Fibroblast of lung (primary cell): ENCODE measurements at regions not wholly inside any gene's neighbourhood (a gene's known extent, or its start where the extent isn't known, plus 50 kb on each side); places are given as distances from the start of the nearest gene placed in this dataset.
"Not testable (repeated sequence)": the region's sequence is repeated elsewhere in the genome, so short reads cannot be mapped to it uniquely, and the experiment has no call there.

Experiments used
- DNase-seq, 2 donors: peaks; one replicate each; pipeline versions ENCODE4 v3.0.0 to v3.0.0-alpha.2; 2010; ENCODE audit warnings: low read depth in 2 of 2
- H2AFZ ChIP-seq: 2 replicates; pipeline ENCODE4 v1.5.1; 2012; ENCODE audit warnings: low read length, control low read depth, inconsistent platforms
- H3K27ac ChIP-seq: 2 replicates; pipeline ENCODE4 v1.5.1; 2011; ENCODE audit warnings: low read length, control low read depth; ENCODE audit not compliant: insufficient read depth
- H3K27me3 ChIP-seq: 2 replicates; pipeline ENCODE4 v1.5.1; 2011; ENCODE audit warnings: mild to moderate bottlenecking, low read length; ENCODE audit not compliant: control insufficient read depth, insufficient read depth
- H3K36me3 ChIP-seq: 2 replicates; pipeline ENCODE4 v1.5.1; 2011; ENCODE audit warnings: low read length; ENCODE audit not compliant: control insufficient read depth, insufficient read depth
- H3K4me1 ChIP-seq: 2 replicates; pipeline ENCODE4 v1.5.1; 2011; ENCODE audit warnings: low read length; ENCODE audit not compliant: control insufficient read depth, insufficient read depth; ENCODE audit errors: extremely low read depth
- H3K4me2 ChIP-seq: 2 replicates; pipeline ENCODE4 v1.5.1; 2011; ENCODE audit warnings: low read length, control low read depth; ENCODE audit not compliant: insufficient read depth; ENCODE audit errors: extremely low read depth
- H3K4me3 ChIP-seq, 4 experiments: fragments of 200-600 bp in 1 of 4; sonication (generic) in 1 of 4; replicated peaks in 1 of 4; 2 replicates each; pipeline ENCODE4 v1.5.1; 2011 to 2016; ENCODE audit warnings: low read length in 4 of 4, low read depth in 3 of 4, mild to moderate bottlenecking in 3 of 4, control low read depth in 2 of 4, inconsistent platforms in 1 of 4, mixed read lengths in 1 of 4; ENCODE audit not compliant: insufficient read depth in 1 of 4; ENCODE audit errors: control extremely low read depth in 1 of 4
- H3K79me2 ChIP-seq: 2 replicates; pipeline ENCODE4 v1.5.1; 2012; ENCODE audit warnings: mild to moderate bottlenecking, low read length, inconsistent platforms; ENCODE audit not compliant: control insufficient read depth, insufficient read depth
- H3K9ac ChIP-seq: 2 replicates; pipeline ENCODE4 v1.5.1; 2011; ENCODE audit warnings: mild to moderate bottlenecking, low read length, control low read depth; ENCODE audit not compliant: insufficient read depth
- H3K9me3 ChIP-seq: 2 replicates; pipeline ENCODE4 v1.5.1; 2012; ENCODE audit warnings: low read depth, low read length; ENCODE audit not compliant: control insufficient read depth, insufficient read depth
- H4K20me1 ChIP-seq: 2 replicates; pipeline ENCODE4 v1.5.1; 2011; ENCODE audit warnings: low read length; ENCODE audit not compliant: control insufficient read depth, insufficient read depth; ENCODE audit errors: extremely low read depth
- EZH2 ChIP-seq: IDR thresholded peaks from 2 replicates; pipeline ENCODE4 v1.5.1; 2012; ENCODE audit warnings: low read length, control low read depth, mild to moderate bottlenecking; ENCODE audit errors: missing control alignments
- TF ChIP-seq, protein P1 (sequence below), 2 donors: IDR thresholded peaks in 1 of 2; conservative IDR thresholded peaks in 1 of 2; 1 replicate in 1 of 2; 2 replicates in 1 of 2; pipeline ENCODE4 v1.5.1; 2011 to 2012; ENCODE audit warnings: low read length in 2 of 2, control low read depth in 1 of 2, inconsistent platforms in 1 of 2, low read depth in 1 of 2, mild to moderate bottlenecking in 1 of 2

DNA sequence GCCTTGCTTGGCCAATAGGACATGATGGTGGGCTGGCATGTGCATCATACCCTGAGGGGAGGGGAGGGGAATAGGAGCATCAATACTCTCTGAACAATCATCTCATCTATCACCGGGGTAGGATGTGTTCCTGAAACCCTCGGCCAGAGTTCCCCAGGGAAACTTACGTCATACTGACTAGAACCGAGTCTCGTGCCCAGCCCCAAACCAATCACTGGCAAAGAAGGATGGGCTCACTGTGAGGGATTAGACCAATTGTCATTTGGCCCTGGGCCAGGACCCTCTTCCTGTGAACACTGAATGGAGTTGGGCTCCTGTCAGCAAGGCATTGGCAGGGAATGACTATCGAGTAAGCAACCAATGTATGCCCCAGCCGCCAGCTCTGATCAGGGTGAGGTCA lies 261.5 kb downstream of the MYCN start:
- TF ChIP-seq, protein P1, sequence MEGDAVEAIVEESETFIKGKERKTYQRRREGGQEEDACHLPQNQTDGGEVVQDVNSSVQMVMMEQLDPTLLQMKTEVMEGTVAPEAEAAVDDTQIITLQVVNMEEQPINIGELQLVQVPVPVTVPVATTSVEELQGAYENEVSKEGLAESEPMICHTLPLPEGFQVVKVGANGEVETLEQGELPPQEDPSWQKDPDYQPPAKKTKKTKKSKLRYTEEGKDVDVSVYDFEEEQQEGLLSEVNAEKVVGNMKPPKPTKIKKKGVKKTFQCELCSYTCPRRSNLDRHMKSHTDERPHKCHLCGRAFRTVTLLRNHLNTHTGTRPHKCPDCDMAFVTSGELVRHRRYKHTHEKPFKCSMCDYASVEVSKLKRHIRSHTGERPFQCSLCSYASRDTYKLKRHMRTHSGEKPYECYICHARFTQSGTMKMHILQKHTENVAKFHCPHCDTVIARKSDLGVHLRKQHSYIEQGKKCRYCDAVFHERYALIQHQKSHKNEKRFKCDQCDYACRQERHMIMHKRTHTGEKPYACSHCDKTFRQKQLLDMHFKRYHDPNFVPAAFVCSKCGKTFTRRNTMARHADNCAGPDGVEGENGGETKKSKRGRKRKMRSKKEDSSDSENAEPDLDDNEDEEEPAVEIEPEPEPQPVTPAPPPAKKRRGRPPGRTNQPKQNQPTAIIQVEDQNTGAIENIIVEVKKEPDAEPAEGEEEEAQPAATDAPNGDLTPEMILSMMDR (conservative IDR thresholded peaks at IDR 0.05 in 1 of 2, IDR thresholded peaks at IDR 0.05 in 1 of 2; ENCODE audit: low read depth in 1 of 2, low read length in 2 of 2): no peak
- TF ChIP-seq EZH2: no peak
- Histone ChIP-seq H3K4me3 (no peak overlapping the region), H3K36me3 (no peaks in the 10 kb centered on the region), H3K9ac (no peak overlapping the region), H3K4me1 (no peaks in the 10 kb centered on the region), H2AFZ (no peak overlapping the region), H3K79me2 (no peaks in the 10 kb centered on the region), H3K4me2 (no peak overlapping the region), H4K20me1 (no peaks in the 10 kb centered on the region), H3K27me3 (no peaks in the 10 kb centered on the region), H3K27ac (no peak overlapping the region), H3K9me3 (no peaks in the 10 kb centered on the region)
- DNase-seq: no peak

DNA sequence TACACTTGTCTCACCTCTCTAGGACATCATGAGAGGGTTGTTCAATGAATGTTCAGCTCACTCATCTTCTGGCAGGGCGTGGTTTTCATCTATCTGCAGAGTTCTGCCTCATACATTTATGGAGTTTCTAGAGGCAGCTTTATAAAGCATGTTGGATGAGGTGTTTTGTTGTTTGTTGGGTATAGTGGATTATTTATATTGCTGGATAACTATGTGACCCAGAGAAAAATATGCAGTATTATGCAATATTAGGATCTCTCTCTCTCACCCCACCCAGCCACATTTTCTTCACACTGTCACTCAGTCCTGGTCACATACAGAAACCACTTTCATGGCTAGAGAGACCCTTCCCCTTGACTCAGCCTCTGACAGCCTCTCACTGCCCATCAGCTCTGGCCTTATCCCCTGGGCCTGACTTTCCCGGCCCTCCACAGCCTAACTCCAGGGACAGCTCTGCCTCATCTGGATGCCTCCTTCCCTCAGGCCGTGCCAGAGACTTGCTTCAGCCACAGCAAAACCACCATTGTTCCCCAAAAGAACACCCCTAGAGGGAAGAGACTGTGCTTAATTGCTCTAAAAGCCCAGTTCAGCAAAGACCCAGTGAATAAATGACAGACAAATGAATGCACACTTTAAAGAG lies 260.3 kb downstream of the MYCN start:
- Histone ChIP-seq H3K4me3 (no peak overlapping the region), H4K20me1 (no peaks in the 10 kb centered on the region), H2AFZ (no peak overlapping the region), H3K9ac (no peak overlapping the region), H3K4me1 (no peaks in the 10 kb centered on the region), H3K79me2 (no peaks in the 10 kb centered on the region), H3K27me3 (no peaks in the 10 kb centered on the region), H3K9me3 (no peaks in the 10 kb centered on the region), H3K36me3 (no peaks in the 10 kb centered on the region), H3K4me2 (no peak overlapping the region), H3K27ac (no peak overlapping the region)
- no peak for TF ChIP-seq EZH2
- TF ChIP-seq, protein P1 (conservative IDR thresholded peaks at IDR 0.05 in 1 of 2, IDR thresholded peaks at IDR 0.05 in 1 of 2; ENCODE audit: low read depth in 1 of 2, low read length in 2 of 2): no peak
- no peak for DNase-seq

DNA sequence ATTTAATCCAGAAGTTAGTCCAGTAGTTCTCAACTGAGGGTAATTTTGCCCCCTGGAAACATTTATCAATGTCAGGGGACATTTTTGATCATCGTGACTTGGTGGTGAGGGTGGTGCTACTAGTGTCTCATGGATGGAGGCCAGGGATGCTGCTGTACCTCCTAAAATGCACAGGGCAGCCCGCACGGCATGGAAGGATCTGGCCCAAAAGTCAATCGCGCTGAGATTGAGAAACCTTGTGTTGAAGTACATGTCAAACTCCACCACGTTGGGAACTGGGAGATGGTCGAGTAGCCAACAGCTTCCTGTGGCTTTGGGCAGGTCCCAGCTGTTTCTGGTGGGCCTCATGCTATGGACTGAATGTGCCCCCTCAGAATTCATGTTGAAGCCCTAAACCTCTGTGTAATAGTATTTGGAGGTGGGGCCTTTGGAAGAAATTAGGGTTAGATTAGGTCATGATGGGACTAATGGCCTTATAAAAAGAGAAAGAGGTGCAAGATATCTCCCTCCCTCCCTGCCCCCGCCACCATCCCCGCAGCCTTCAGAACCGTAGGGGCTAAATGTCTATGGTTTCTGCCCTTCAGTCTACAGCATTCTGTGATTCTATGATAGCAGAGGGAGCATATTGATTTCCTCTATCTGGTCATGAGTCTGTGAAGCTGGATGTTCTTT lies 259.7 kb downstream of the MYCN start:
- no peak overlapping the region for H2AFZ ChIP-seq
- no peaks in the 10 kb centered on the region for H3K4me1 ChIP-seq
- H3K36me3 ChIP-seq: no peaks in the 10 kb centered on the region
- H4K20me1 ChIP-seq: no peaks in the 10 kb centered on the region
- no peak for DNase-seq
- no peak overlapping the region for H3K27ac ChIP-seq
- no peaks in the 10 kb centered on the region for H3K79me2 ChIP-seq
- no peaks in the 10 kb centered on the region for H3K27me3 ChIP-seq
- H3K9ac ChIP-seq: no peak overlapping the region
- H3K9me3 ChIP-seq: no peaks in the 10 kb centered on the region
- H3K4me2 ChIP-seq: no peak overlapping the region
- TF ChIP-seq, protein P1 (conservative IDR thresholded peaks at IDR 0.05 in 1 of 2, IDR thresholded peaks at IDR 0.05 in 1 of 2; ENCODE audit: low read depth in 1 of 2, low read length in 2 of 2): no peak
- TF ChIP-seq EZH2: no peak
- H3K4me3 ChIP-seq: no peak overlapping the region

DNA sequence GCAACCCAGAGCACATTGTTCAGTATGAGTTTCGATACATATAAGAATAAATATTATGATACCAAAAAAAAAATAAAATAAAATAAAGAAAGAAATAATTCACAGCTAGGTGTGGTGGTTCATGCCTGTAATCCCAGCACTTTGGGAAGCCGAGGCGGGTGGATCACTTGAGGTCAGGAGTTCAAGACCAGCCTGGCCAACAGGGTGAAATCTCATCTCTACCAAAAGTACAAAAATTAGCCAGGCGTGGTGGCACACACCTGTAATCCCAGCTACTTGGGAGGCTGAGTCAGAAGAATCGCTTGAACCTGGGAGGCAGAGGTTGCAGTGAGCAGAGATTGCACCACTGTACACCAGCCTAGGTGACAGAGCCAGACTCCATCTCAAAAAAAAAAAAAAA lies 258.9 kb downstream of the MYCN start:
- not testable (repeated sequence) for H3K27ac ChIP-seq, H3K27me3 ChIP-seq, H3K4me3 ChIP-seq, DNase-seq, H2AFZ ChIP-seq, H3K9me3 ChIP-seq, H3K79me2 ChIP-seq, H4K20me1 ChIP-seq, H3K4me1 ChIP-seq, H3K9ac ChIP-seq, H3K36me3 ChIP-seq, H3K4me2 ChIP-seq
